ENCODE measurements at regions not wholly inside any gene's neighbourhood (a gene's known extent, or its start where the extent isn't known, plus 50 kb on each side); places are given as distances from the start of the nearest gene placed in this dataset.
"Not testable (repeated sequence)": the region's sequence is repeated elsewhere in the genome, so short reads cannot be mapped to it uniquely, and the experiment has no call there.

- Histone ChIP-seq H3K36me3 (ENCODE audit: insufficient read depth, low read length) (no peaks in the 10 kb centered on the region), H3K4me3 (no peak overlapping the region), H3K27ac (no peak overlapping the region), H3K9me3 (ENCODE audit: low read depth, low read length) (no peaks in the 10 kb centered on the region), H3K9ac (ENCODE audit: insufficient read length) (no peak overlapping the region)
- no peak for DNase-seq (ENCODE audit: low read depth, low spot score)
- TF ChIP-seq POLR2AphosphoS5 (IDR thresholded peaks at IDR 0.05; ENCODE audit: borderline replicate concordance, low read depth, low read length) (no peak), EZH2 (IDR thresholded peaks at IDR 0.05) (no peak), FOXP2 (optimal IDR thresholded peaks at IDR 0.05; ENCODE audit: control extremely low read depth, extremely low read length, insufficient read depth) (no peak)
Measured at GRCh38 chr11:87535513-87535912, 497.8 kb downstream of the TMEM135 start.

- H3K9ac ChIP-seq (ENCODE audit: insufficient read length); H3K27ac ChIP-seq; H3K4me3 ChIP-seq; DNase-seq (ENCODE audit: low read depth, low spot score); H3K9me3 ChIP-seq (ENCODE audit: low read depth, low read length); H3K36me3 ChIP-seq (ENCODE audit: insufficient read depth, low read length): not testable (repeated sequence)
Measured at GRCh38 chr11:87531835-87532234, 494.1 kb downstream of the TMEM135 start.

- no peaks in the 10 kb centered on the region for H3K36me3 ChIP-seq (ENCODE audit: insufficient read depth, low read length)
- H3K9me3 ChIP-seq (ENCODE audit: low read depth, low read length) = no peaks in the 10 kb centered on the region
- H3K27ac ChIP-seq = no peak overlapping the region
- TF ChIP-seq POLR2AphosphoS5 (IDR thresholded peaks at IDR 0.05; ENCODE audit: borderline replicate concordance, low read depth, low read length) (no peak), EZH2 (IDR thresholded peaks at IDR 0.05) (no peak), FOXP2 (optimal IDR thresholded peaks at IDR 0.05; ENCODE audit: control extremely low read depth, extremely low read length, insufficient read depth) (no peak)
- no peak overlapping the region for H3K9ac ChIP-seq (ENCODE audit: insufficient read length)
- DNase-seq (ENCODE audit: low read depth, low spot score) = no peak
- no peak overlapping the region for H3K4me3 ChIP-seq
Measured at GRCh38 chr11:87529486-87529885, 491.8 kb downstream of the TMEM135 start.

GRCh38 chr11:87528752-87529151, 491.0 kb downstream of the TMEM135 start:
- Histone ChIP-seq H3K9me3 (ENCODE audit: low read depth, low read length) (no peaks in the 10 kb centered on the region), H3K9ac (ENCODE audit: insufficient read length) (no peak overlapping the region)

GRCh38 chr11:87523276-87523675, 485.5 kb downstream of the TMEM135 start:
- Histone ChIP-seq H3K4me3 (no peak overlapping the region), H3K27ac (no peak overlapping the region), H3K9me3 (ENCODE audit: low read depth, low read length) (no peaks in the 10 kb centered on the region), H3K9ac (ENCODE audit: insufficient read length) (no peak overlapping the region), H3K36me3 (ENCODE audit: insufficient read depth, low read length) (no peaks in the 10 kb centered on the region)
- TF ChIP-seq POLR2AphosphoS5 (IDR thresholded peaks at IDR 0.05; ENCODE audit: borderline replicate concordance, low read depth, low read length) (no peak), FOXP2 (optimal IDR thresholded peaks at IDR 0.05; ENCODE audit: control extremely low read depth, extremely low read length, insufficient read depth) (no peak), EZH2 (IDR thresholded peaks at IDR 0.05) (no peak)
- DNase-seq (ENCODE audit: low read depth, low spot score) = no peak

More at GRCh38 chr11:87528752-87529151, 491.0 kb downstream of the TMEM135 start:
- no peak for DNase-seq (ENCODE audit: low read depth, low spot score)
- no peak for TF ChIP-seq EZH2 (IDR thresholded peaks at IDR 0.05)
- no peak for TF ChIP-seq FOXP2 (optimal IDR thresholded peaks at IDR 0.05; ENCODE audit: control extremely low read depth, extremely low read length, insufficient read depth)
- no peak for TF ChIP-seq POLR2AphosphoS5 (IDR thresholded peaks at IDR 0.05; ENCODE audit: borderline replicate concordance, low read depth, low read length)
- Histone ChIP-seq H3K36me3 (ENCODE audit: insufficient read depth, low read length) (no peaks in the 10 kb centered on the region), H3K27ac (no peak overlapping the region), H3K4me3 (no peak overlapping the region)

- DNase-seq (ENCODE audit: low read depth, low spot score) = no peak
- Histone ChIP-seq H3K27ac (no peak overlapping the region), H3K4me3 (no peak overlapping the region), H3K36me3 (ENCODE audit: insufficient read depth, low read length) (no peaks in the 10 kb centered on the region), H3K9me3 (ENCODE audit: low read depth, low read length) (no peaks in the 10 kb centered on the region), H3K9ac (ENCODE audit: insufficient read length) (no peak overlapping the region)
- TF ChIP-seq FOXP2 (optimal IDR thresholded peaks at IDR 0.05; ENCODE audit: control extremely low read depth, extremely low read length, insufficient read depth) = no peak
- no peak for TF ChIP-seq POLR2AphosphoS5 (IDR thresholded peaks at IDR 0.05; ENCODE audit: borderline replicate concordance, low read depth, low read length)
- no peak for TF ChIP-seq EZH2 (IDR thresholded peaks at IDR 0.05)
Measured at GRCh38 chr11:87518266-87518665, 480.5 kb downstream of the TMEM135 start.

- no peak for TF ChIP-seq FOXP2 (optimal IDR thresholded peaks at IDR 0.05; ENCODE audit: control extremely low read depth, extremely low read length, insufficient read depth)
- TF ChIP-seq EZH2 (IDR thresholded peaks at IDR 0.05) = no peak
- TF ChIP-seq POLR2AphosphoS5 (IDR thresholded peaks at IDR 0.05; ENCODE audit: borderline replicate concordance, low read depth, low read length) = no peak
- no peak for DNase-seq (ENCODE audit: low read depth, low spot score)
- Histone ChIP-seq H3K27ac (no peak overlapping the region), H3K9ac (ENCODE audit: insufficient read length) (no peak overlapping the region), H3K36me3 (ENCODE audit: insufficient read depth, low read length) (no peaks in the 10 kb centered on the region), H3K9me3 (ENCODE audit: low read depth, low read length) (no peaks in the 10 kb centered on the region), H3K4me3 (no peak overlapping the region)
Measured at GRCh38 chr11:87517351-87517750, 479.6 kb downstream of the TMEM135 start.

- not testable (repeated sequence) for H3K36me3 ChIP-seq (ENCODE audit: insufficient read depth, low read length); H3K27ac ChIP-seq; DNase-seq (ENCODE audit: low read depth, low spot score); H3K9ac ChIP-seq (ENCODE audit: insufficient read length); H3K4me3 ChIP-seq; H3K9me3 ChIP-seq (ENCODE audit: low read depth, low read length)
Measured at GRCh38 chr11:87507722-87508121, 470.0 kb downstream of the TMEM135 start.

GRCh38 chr11:87506946-87507345, 469.2 kb downstream of the TMEM135 start:
- not testable (repeated sequence) for H3K9me3 ChIP-seq (ENCODE audit: low read depth, low read length); H3K36me3 ChIP-seq (ENCODE audit: insufficient read depth, low read length); H3K27ac ChIP-seq; DNase-seq (ENCODE audit: low read depth, low spot score); H3K4me3 ChIP-seq; H3K9ac ChIP-seq (ENCODE audit: insufficient read length)

- DNase-seq (ENCODE audit: low read depth, low spot score) = no peak
- Histone ChIP-seq H3K9ac (ENCODE audit: insufficient read length) (no peak overlapping the region), H3K9me3 (ENCODE audit: low read depth, low read length) (no peaks in the 10 kb centered on the region), H3K4me3 (no peak overlapping the region), H3K36me3 (ENCODE audit: insufficient read depth, low read length) (no peaks in the 10 kb centered on the region), H3K27ac (no peak overlapping the region)
- TF ChIP-seq POLR2AphosphoS5 (IDR thresholded peaks at IDR 0.05; ENCODE audit: borderline replicate concordance, low read depth, low read length) (no peak), FOXP2 (optimal IDR thresholded peaks at IDR 0.05; ENCODE audit: control extremely low read depth, extremely low read length, insufficient read depth) (no peak), EZH2 (IDR thresholded peaks at IDR 0.05) (no peak)
Measured at GRCh38 chr11:87501388-87501787, 463.7 kb downstream of the TMEM135 start.

- H3K27ac ChIP-seq; H3K36me3 ChIP-seq (ENCODE audit: insufficient read depth, low read length); H3K9ac ChIP-seq (ENCODE audit: insufficient read length); DNase-seq (ENCODE audit: low read depth, low spot score); H3K9me3 ChIP-seq (ENCODE audit: low read depth, low read length); H3K4me3 ChIP-seq: not testable (repeated sequence)
Measured at GRCh38 chr11:87494936-87495335, 457.2 kb downstream of the TMEM135 start.

GRCh38 chr11:87494026-87494425, 456.3 kb downstream of the TMEM135 start:
- not testable (repeated sequence) for H3K27ac ChIP-seq; DNase-seq (ENCODE audit: low read depth, low spot score); H3K36me3 ChIP-seq (ENCODE audit: insufficient read depth, low read length); H3K9me3 ChIP-seq (ENCODE audit: low read depth, low read length); H3K9ac ChIP-seq (ENCODE audit: insufficient read length); H3K4me3 ChIP-seq
